A673 (cell line): ENCODE measurements at regions not wholly inside any gene's neighbourhood (a gene's known extent, or its start where the extent isn't known, plus 50 kb on each side); places are given as distances from the start of the nearest gene placed in this dataset.

ENCODE experiments used
- BruUV-seq: library from RNA; stranded (reverse); fragments of 400-500 nt; replicated peaks from 2 replicates; lab custom pipeline; 2021; lab: Mats Ljungman, UMichigan
- CTCF ChIA-PET: fragments of 300-600 bp; sonication (Branson Sonifier 250); formaldehyde crosslinking; loops from one replicate; lab custom pipeline; 2022; ENCODE audit warnings: antibody characterized with exemption; lab: Charles Lee
- POLR2A ChIA-PET: fragments of 300-600 bp; sonication (Branson Sonifier 250); formaldehyde crosslinking; loops from one replicate; lab custom pipeline; 2022; ENCODE audit warnings: antibody characterized with exemption; ENCODE audit not compliant: low non-redundant PET; lab: Charles Lee
- DNase-seq: peaks from one replicate; pipeline ENCODE4 v3.0.0-alpha.2; 2015; ENCODE audit warnings: low spot score
- H3K27ac ChIP-seq: fragments of 200-600 bp; sonication (generic); 2 replicates; pipeline ENCODE4 v1.5.1; 2016; ENCODE audit warnings: mixed run types, low read depth, mild to moderate bottlenecking, mixed read lengths, antibody characterized with exemption, low read length; ENCODE audit not compliant: poor library complexity, severe bottlenecking
- H3K27me3 ChIP-seq: fragments of 200-600 bp; sonication (generic); replicated peaks from 2 replicates; pipeline ENCODE4 v1.6.1; 2017; ENCODE audit warnings: mixed run types, low read depth, mild to moderate bottlenecking, mixed read lengths, antibody characterized with exemption, low read length; ENCODE audit not compliant: insufficient read depth, poor library complexity
- H3K36me3 ChIP-seq: fragments of 200-600 bp; sonication (generic); 2 replicates; pipeline ENCODE4 v1.6.1; 2016; ENCODE audit warnings: mixed run types, mild to moderate bottlenecking, mixed read lengths, antibody characterized with exemption, low read length; ENCODE audit not compliant: insufficient read depth, poor library complexity, severe bottlenecking
- H3K4me1 ChIP-seq: fragments of 200-600 bp; sonication (generic); 2 replicates; pipeline ENCODE4 v1.6.1; 2017; ENCODE audit warnings: mixed run types, mild to moderate bottlenecking, mixed read lengths, antibody characterized with exemption, low read length; ENCODE audit not compliant: insufficient read depth, poor library complexity, severe bottlenecking
- H3K4me3 ChIP-seq: fragments of 200-600 bp; sonication (generic); 2 replicates; pipeline ENCODE4 v1.5.1; 2016; ENCODE audit warnings: low read depth, mixed run types, mild to moderate bottlenecking, mixed read lengths, low read length; ENCODE audit not compliant: poor library complexity, severe bottlenecking
- H3K9me3 ChIP-seq: fragments of 200-600 bp; sonication (generic); 2 replicates; pipeline ENCODE4 v1.6.1; 2016; ENCODE audit warnings: mixed run types, low read depth, mild to moderate bottlenecking, mixed read lengths, antibody characterized with exemption, low read length; ENCODE audit not compliant: poor library complexity, severe bottlenecking
- CTCF ChIP-seq: fragments of 300-800, 200-600 bp; sonication (generic); conservative IDR thresholded peaks from 2 replicates; pipeline ENCODE4 v1.5.1; 2017; ENCODE audit warnings: low read depth, mild to moderate bottlenecking, antibody characterized with exemption, low read length, moderate library complexity, mixed read lengths
- EZH2 ChIP-seq: fragments of 200-600 bp; sonication (generic); IDR thresholded peaks from 2 replicates; pipeline ENCODE4 v1.6.1; 2017; ENCODE audit warnings: borderline replicate concordance, low read depth, mild to moderate bottlenecking, mixed read lengths, antibody characterized with exemption, low read length; ENCODE audit not compliant: poor library complexity, severe bottlenecking
- intact Hi-C: fragments of 100-400 bp; cut with micrococcal nuclease; formaldehyde crosslinking; loops from one replicate; pipeline ENCODE4 v1.10.0; 2022; ENCODE audit not compliant: unreplicated experiment

- Histone ChIP-seq H3K27ac (no peak overlapping the region), H3K36me3 (no peaks in the 10 kb centered on the region), H3K9me3 (no peaks in the 10 kb centered on the region), H3K4me1 (no peaks in the 10 kb centered on the region), H3K4me3 (no peak overlapping the region), H3K27me3 (no peaks in the 10 kb centered on the region)
- intact Hi-C loops: no loop called here
- no TSS peak for BruUV-seq
- POLR2A ChIA-PET: no interaction called here
- CTCF ChIA-PET: no interaction called here
- TF ChIP-seq EZH2: no peak
- no peak for TF ChIP-seq CTCF
- DNase-seq: peak; percentile 23
These were observed 222.5 kb upstream of the COPS8 start for GRCh38 chr2:236862961-236863728.

- Histone ChIP-seq H3K4me1 (no peaks in the 10 kb centered on the region), H3K27me3 (no peaks in the 10 kb centered on the region), H3K9me3 (no peaks in the 10 kb centered on the region), H3K4me3 (no peak overlapping the region), H3K36me3 (no peaks in the 10 kb centered on the region), H3K27ac (no peak overlapping the region)
- POLR2A ChIA-PET: no interaction called here
- DNase-seq: no peak
- CTCF ChIA-PET: no interaction called here
- no peak for TF ChIP-seq EZH2
- TF ChIP-seq CTCF: no peak
- BruUV-seq: no TSS peak
- intact Hi-C loops: no loop called here
These were observed 222.0 kb upstream of the COPS8 start for GRCh38 chr2:236863729-236864126.

GRCh38 chr2:236865052-236865451 lies 220.6 kb upstream of the COPS8 start:
- ChIA-PET CTCF (no interaction called here), POLR2A (no interaction called here)
- TF ChIP-seq EZH2 (no peak), CTCF (no peak)
- Histone ChIP-seq H3K27me3 (no peaks in the 10 kb centered on the region), H3K27ac (no peak overlapping the region), H3K4me3 (no peak overlapping the region), H3K36me3 (no peaks in the 10 kb centered on the region), H3K4me1 (no peaks in the 10 kb centered on the region), H3K9me3 (no peaks in the 10 kb centered on the region)
- DNase-seq: no peak
- no TSS peak for BruUV-seq
- intact Hi-C loops: no loop called here
